Thymus (tissue), 11 donors: ENCODE measurements at regions not wholly inside any gene's neighbourhood (a gene's known extent, or its start where the extent isn't known, plus 50 kb on each side); places are given as distances from the start of the nearest gene placed in this dataset.
"Not testable (repeated sequence)": the region's sequence is repeated elsewhere in the genome, so short reads cannot be mapped to it uniquely, and the experiment has no call there.

Experiments
- DNase-seq, 9 donors: peaks; one replicate each; pipeline ENCODE4 v3.0.0-alpha.2; 2013; ENCODE audit warnings: low spot score in 9 of 9, low read depth in 6 of 9, missing footprints in 1 of 9
- H3K27ac ChIP-seq, 2 donors: one replicate each; pipeline ENCODE4 v1.5.1; 2013; ENCODE audit warnings: control low read depth in 1 of 2, low read depth in 1 of 2, low read length in 1 of 2, mild to moderate bottlenecking in 1 of 2, moderate library complexity in 1 of 2
- H3K27me3 ChIP-seq, 2 donors: one replicate each; pipeline ENCODE4 v1.5.1; 2013; ENCODE audit warnings: low read length in 1 of 2; ENCODE audit not compliant: control insufficient read depth in 2 of 2, insufficient read depth in 1 of 2
- H3K36me3 ChIP-seq, 2 donors: one replicate each; pipeline ENCODE4 v1.5.1; 2013; ENCODE audit warnings: low read length in 1 of 2, mild to moderate bottlenecking in 1 of 2, moderate library complexity in 1 of 2; ENCODE audit not compliant: control insufficient read depth in 2 of 2, insufficient read depth in 2 of 2
- H3K4me1 ChIP-seq, 2 donors: one replicate each; pipeline ENCODE4 v1.5.1; 2013; ENCODE audit warnings: low read length in 2 of 2; ENCODE audit not compliant: control insufficient read depth in 2 of 2, insufficient read depth in 2 of 2
- H3K4me3 ChIP-seq, 2 donors: one replicate each; pipeline ENCODE4 v1.5.1; 2013; ENCODE audit warnings: low read length in 2 of 2, control low read depth in 1 of 2, mild to moderate bottlenecking in 1 of 2
- H3K9me3 ChIP-seq, 2 donors: one replicate each; pipeline ENCODE4 v1.5.1; 2013; ENCODE audit warnings: low read length in 1 of 2, mild to moderate bottlenecking in 1 of 2; ENCODE audit not compliant: control insufficient read depth in 2 of 2, insufficient read depth in 1 of 2
- WGBS: extraction: QIAGEN DNeasy Blood & Tissue Kit; methylation state at CpG from one replicate; pipeline ENCODE4 v1.1.7; 2013; 5-methylcytosine and 5-hydroxymethylcytosine counted together
- donor health status: healthy.

DNA sequence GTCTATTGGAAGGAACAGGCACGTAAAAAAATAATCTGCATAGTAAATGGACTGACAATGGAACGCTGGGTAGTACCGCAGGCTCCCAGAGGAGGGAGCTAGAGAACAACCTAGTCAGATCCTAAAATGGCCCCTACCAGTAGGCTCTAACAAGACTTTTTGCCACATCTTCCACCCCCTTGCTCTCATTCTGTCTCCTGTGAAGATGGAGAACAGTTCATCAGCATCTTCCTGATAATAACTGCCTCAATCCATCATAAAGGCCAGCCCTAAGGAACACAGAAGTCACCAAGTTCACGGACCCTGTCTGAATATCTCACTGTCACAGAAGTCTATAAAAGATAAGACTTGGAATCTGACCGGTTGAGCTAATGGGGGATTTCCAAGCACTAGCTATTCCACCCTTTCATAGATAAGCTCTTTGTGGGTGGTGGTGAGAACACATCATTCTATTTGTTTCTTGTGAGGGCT lies 133.4 kb downstream of the SLC1A3 start:
- no peak overlapping the region for H3K4me3 ChIP-seq
- peaks cover 3 to 4% of the 10 kb centered on the region in 2 donors for H3K4me1 ChIP-seq
- H3K9me3 ChIP-seq = peaks cover 0 to under 1% of the 10 kb centered on the region in 2 donors
- 44% methylated on average over 5 of the region's 5 CpGs for WGBS
- peaks cover 0 to 4% of the 10 kb centered on the region in 2 donors for H3K27me3 ChIP-seq
- H3K36me3 ChIP-seq = no peaks in the 10 kb centered on the region
- H3K27ac ChIP-seq = no peak overlapping the region
- DNase-seq = peak in 8 of 9 donors; percentile 56 to 86 (median 73)

- 83% methylated on average over 8 of the region's 8 CpGs for WGBS
- Histone ChIP-seq H3K36me3 (no peaks in the 10 kb centered on the region), H3K27me3 (peaks cover 0 to 10% of the 10 kb centered on the region in 2 donors), H3K27ac (no peak overlapping the region), H3K4me1 (peaks cover 4 to 7% of the 10 kb centered on the region in 2 donors), H3K4me3 (no peak overlapping the region), H3K9me3 (peaks cover 0 to 6% of the 10 kb centered on the region in 2 donors)
- no peak for DNase-seq
Measured at GRCh38 chr5:36740259-36740898, 134.0 kb downstream of the SLC1A3 start.

- DNase-seq = no peak
- H3K9me3 ChIP-seq = peaks cover 0 to 6% of the 10 kb centered on the region in 2 donors
- no peaks in the 10 kb centered on the region for H3K36me3 ChIP-seq
- H3K4me1 ChIP-seq = peaks cover 4 to 12% of the 10 kb centered on the region in 2 donors
- H3K4me3 ChIP-seq = no peak overlapping the region
- peaks cover 0 to 15% of the 10 kb centered on the region in 2 donors for H3K27me3 ChIP-seq
- H3K27ac ChIP-seq = no peak overlapping the region
- 97% methylated on average over 7 of the region's 7 CpGs for WGBS
Measured at GRCh38 chr5:36741128-36741527, 134.7 kb downstream of the SLC1A3 start.

- Histone ChIP-seq H3K9me3 (peaks cover 0 to 6% of the 10 kb centered on the region in 2 donors), H3K4me3 (peak overlapping the region; percentile 59 to 60), H3K36me3 (no peaks in the 10 kb centered on the region), H3K27ac (no peak overlapping the region), H3K4me1 (peaks cover 4 to 12% of the 10 kb centered on the region in 2 donors), H3K27me3 (peaks cover 0 to 15% of the 10 kb centered on the region in 2 donors)
- DNase-seq = no peak
- 29% methylated on average over 22 of the region's 22 CpGs for WGBS
Measured at GRCh38 chr5:36743891-36744772, 132.4 kb upstream of the NIPBL start.

DNA sequence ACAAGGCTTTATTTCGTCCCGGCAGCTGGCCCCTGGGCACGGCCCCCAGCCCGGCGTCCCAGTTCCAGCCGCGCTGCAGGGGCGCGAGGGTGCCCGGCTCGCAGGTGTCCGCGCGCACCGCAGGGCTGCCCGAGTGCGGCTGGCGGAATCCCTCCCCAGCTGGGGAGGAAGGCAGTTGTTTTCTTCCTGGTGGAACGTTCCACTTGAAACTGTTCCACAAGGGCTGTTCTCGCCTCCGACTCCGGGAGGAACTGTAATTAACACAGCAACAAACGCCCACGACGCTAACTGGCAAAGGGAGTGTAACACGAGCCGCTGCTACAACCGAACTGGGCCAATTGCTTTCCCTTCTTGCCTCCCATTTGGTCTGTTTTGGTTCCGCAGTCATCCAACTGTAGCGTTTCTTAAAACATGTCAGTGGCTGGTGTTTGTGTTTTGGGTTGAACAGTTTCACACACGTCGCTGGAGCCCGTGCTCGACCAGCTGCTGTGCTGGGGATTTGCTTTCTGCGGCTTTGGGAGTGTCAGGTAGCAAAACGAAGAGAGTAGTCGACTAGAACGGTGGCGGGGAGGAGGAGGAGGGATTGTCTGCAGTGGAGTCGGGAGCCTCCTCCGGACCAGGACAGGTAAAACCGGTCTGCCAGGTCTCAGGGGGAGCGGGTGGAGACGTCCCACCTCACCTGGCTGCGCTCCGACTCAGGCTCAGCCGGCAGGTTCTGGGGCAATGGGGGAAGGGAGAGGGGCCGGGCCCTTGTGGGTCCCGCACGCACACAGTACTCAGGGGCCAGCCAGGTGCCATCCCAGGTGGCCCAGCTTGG lies 131.6 kb upstream of the NIPBL start:
- Histone ChIP-seq H3K4me1 (peaks cover 4 to 12% of the 10 kb centered on the region in 2 donors), H3K27ac (peak overlapping the region; percentile 36 to 42), H3K27me3 (peaks cover 0 to 15% of the 10 kb centered on the region in 2 donors), H3K4me3 (peak overlapping the region; percentile 59 to 60), H3K9me3 (peaks cover 0 to 6% of the 10 kb centered on the region in 2 donors), H3K36me3 (no peaks in the 10 kb centered on the region)
- under 1% methylated on average over 50 of the region's 50 CpGs for WGBS
- DNase-seq = peak in 7 of 9 donors; percentile 36 to 76 (median 50)

DNA sequence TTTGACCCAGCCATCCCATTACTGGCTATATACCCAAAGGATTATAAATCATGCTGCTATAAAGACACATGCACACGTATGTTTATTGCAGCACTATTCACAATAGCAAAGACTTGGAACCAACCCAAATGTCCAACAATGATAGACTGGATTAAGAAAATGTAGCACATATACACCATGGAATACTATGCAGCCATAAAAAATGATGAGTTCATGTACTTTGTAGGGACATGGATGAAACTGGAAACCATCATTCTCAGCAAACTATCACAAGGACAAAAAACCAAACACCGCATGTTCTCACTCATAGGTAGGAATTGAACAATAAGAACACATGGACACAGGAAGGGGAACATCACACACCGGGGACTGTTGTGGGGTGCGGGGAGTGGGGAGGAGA lies 128.8 kb upstream of the NIPBL start:
- not testable (repeated sequence) for DNase-seq, H3K4me3 ChIP-seq, H3K9me3 ChIP-seq, H3K36me3 ChIP-seq, H3K27ac ChIP-seq
- WGBS = 98% methylated on average over 3 of the region's 4 CpGs
- Histone ChIP-seq H3K4me1 (peaks cover 4 to 12% of the 10 kb centered on the region in 2 donors), H3K27me3 (peaks cover 0 to 15% of the 10 kb centered on the region in 2 donors)

DNA sequence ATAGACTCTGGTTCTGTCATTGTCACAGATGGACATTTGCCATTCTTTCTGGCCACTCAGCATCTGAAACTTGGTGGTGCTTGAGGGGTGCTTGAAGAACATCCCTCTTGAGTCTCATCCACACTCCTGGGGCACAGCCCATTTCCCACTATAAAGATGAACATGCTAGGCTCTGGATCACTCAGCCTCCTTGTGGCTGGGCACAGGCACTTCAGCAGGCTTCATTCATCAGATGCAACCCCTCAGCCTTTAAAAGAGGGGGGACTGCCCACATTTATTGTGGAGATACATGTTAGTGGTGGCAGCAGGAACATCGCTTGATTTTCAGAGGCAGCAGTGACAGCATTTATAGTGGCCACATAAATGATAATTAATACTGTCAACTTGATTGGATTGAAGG lies 124.7 kb upstream of the NIPBL start:
- DNase-seq = no peak
- H3K36me3 ChIP-seq = no peaks in the 10 kb centered on the region
- H3K4me3 ChIP-seq = no peak overlapping the region
- no peaks in the 10 kb centered on the region for H3K27me3 ChIP-seq
- no peaks in the 10 kb centered on the region for H3K4me1 ChIP-seq
- no peaks in the 10 kb centered on the region for H3K9me3 ChIP-seq
- 100% methylated on average over 1 of the region's 1 CpG for WGBS
- H3K27ac ChIP-seq = no peak overlapping the region

DNA sequence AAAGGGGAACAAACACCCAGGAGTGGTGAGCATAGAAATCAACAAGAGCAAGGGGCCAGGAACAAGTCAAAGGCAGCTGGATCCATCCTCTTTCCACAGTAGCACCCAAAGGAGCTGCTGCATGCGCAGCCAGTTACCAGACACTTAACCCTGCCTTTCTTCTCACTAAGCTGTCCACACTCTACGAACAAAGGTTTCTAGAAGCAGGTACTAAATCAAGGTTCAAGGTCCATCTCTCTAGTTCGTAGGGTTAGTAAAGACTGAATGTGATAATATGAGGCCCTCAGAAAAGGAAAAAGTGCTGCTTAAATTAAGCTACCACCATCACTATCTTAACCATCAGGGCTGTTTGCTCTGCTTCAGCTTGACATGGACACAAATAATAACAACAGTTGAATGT lies 121.2 kb upstream of the NIPBL start:
- H3K27me3 ChIP-seq = no peaks in the 10 kb centered on the region
- no peaks in the 10 kb centered on the region for H3K36me3 ChIP-seq
- DNase-seq = no peak
- no peak overlapping the region for H3K4me3 ChIP-seq
- H3K27ac ChIP-seq = no peak overlapping the region
- no peaks in the 10 kb centered on the region for H3K4me1 ChIP-seq
- H3K9me3 ChIP-seq = no peaks in the 10 kb centered on the region
- 96% methylated on average over 3 of the region's 3 CpGs for WGBS
